Cardiac fibroblast (primary cell): ENCODE measurements at regions not wholly inside any gene's neighbourhood (a gene's known extent, or its start where the extent isn't known, plus 50 kb on each side); places are given as distances from the start of the nearest gene placed in this dataset.
"Not testable (repeated sequence)": the region's sequence is repeated elsewhere in the genome, so short reads cannot be mapped to it uniquely, and the experiment has no call there.

ENCODE experiments used
- DNase-seq, 2 donors: peaks; one replicate each; pipeline versions ENCODE4 v3.0.0 to v3.0.0-alpha.2; 2010; ENCODE audit warnings: low read depth in 2 of 2
- H3K4me3 ChIP-seq, 2 donors: replicated peaks in 1 of 2; 1 replicate in 1 of 2; 2 replicates in 1 of 2; pipeline ENCODE4 v1.5.1; 2011; ENCODE audit warnings: low read depth in 2 of 2, low read length in 2 of 2, mild to moderate bottlenecking in 2 of 2, moderate library complexity in 1 of 2
- TF ChIP-seq, protein P1 (sequence below): IDR thresholded peaks from one replicate; pipeline ENCODE4 v1.5.1; 2011; ENCODE audit warnings: low read depth, mild to moderate bottlenecking, low read length, inconsistent platforms

DNA sequence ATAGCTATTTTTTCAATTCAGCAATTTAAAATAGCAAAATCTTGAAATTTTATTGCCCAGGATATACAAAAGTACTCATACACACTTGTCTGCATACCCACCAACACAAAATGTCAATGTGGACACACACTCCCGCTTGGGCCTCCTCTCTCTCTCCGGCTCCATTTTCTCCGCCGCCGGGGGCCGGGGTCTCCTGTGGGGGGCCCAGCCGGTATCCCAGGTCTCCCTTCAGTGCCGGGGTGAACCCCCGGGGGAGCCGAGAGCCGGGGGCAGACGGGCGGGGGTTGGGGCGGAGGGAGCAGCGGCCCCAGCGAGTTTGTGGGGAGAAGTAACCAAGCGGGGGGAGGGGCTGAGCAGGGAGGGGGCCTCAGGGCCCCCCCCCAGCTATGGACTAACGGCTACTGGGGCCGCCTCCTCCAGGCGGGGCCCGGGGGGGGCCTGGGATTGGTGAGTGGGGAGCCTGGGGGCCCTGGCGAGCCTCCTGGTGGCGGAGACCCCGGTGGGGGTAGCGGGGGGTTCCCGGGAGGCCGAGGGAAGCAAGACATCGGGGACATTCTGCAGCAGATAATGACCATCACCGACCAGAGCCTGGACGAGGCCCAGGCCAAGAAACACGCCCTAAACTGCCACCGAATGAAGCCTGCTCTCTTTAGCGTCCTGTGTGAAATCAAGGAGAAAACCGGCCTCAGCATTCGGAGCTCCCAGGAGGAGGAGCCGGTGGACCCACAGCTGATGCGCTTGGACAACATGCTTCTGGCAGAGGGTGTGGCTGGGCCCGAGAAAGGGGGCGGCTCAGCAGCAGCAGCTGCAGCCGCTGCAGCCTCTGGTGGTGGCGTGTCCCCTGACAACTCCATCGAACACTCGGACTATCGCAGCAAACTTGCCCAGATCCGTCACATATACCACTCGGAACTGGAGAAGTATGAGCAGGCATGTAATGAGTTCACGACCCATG lies 56.6 kb downstream of the CHST2 start:
- not testable (repeated sequence) for H3K4me3 ChIP-seq, DNase-seq

DNA sequence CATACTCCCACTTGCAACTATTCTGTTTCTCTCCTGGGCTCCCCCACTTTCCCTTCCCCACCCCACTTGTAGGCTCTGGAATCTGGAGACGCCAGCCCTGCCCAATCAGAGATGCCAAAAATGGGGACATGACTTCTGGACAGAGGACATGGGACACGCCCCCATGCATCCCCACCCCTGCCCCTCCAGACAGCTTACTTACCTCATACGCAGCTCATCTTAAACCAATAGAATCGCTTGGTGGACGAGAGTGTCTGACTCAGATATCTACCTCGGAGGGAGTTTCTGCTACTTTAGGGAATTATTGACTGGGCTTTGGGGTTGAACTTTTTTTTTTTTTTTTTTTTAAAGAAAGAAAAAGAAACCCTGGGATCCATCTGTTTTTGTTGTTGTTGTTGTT lies 58.4 kb downstream of the CHST2 start:
- DNase-seq, H3K4me3 ChIP-seq: not testable (repeated sequence)

DNA sequence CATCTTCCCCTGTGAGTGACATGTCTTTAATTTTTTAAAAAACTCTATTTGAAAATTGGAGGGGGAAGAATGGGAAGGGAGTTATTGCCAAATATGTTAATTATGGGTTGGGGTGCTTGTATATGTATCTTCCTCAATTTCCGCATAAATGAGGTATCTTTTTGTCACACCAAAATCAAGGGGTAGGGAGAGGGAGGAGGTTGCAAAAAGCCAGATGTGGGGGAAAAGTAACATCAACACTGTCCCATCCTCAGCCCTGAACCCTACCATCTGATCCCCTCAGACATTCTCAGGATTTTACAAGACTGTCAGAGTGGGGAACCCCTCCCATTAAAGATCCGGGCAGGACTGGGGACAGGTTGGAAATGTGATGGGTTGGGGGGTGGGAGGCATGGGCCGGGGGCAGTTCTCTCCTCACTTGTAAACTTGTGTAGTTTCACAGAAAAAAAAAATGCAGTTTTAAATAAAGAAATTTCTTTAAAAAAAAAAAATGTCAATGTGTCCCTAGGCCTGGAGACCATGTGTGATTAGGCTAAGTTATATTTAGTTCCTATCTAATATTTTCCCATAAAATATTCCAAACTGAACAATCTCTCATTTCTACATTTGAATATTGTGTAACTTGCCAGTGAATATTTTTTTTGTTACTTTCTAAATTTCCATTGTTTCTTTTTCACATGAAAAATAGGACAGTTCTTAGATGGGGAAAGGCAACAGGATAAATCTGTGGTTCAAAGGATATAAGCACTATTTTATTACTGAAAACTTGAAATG lies 59.4 kb downstream of the CHST2 start:
- not testable (repeated sequence) for DNase-seq, H3K4me3 ChIP-seq

DNA sequence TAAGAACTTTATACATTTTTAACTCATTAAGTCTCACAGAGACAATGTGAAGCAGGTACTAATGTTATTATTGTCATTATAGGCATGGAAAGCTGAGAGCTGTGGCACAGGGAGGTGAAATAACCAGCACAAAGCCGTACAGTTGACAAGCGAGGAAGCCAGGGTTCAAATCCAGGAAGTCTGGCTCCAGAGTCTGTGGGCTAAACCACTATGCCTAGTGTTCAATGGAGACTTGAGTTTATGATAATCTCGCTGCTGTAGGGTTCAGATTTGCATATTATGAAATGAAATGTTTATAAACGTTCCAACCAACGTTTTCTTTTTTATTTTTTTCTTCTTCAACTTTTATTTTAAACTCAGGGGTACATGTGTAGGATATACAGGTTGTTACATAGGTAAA lies 60.0 kb downstream of the CHST2 start:
- H3K4me3 ChIP-seq, result no peak overlapping the region
- TF ChIP-seq, protein P1, sequence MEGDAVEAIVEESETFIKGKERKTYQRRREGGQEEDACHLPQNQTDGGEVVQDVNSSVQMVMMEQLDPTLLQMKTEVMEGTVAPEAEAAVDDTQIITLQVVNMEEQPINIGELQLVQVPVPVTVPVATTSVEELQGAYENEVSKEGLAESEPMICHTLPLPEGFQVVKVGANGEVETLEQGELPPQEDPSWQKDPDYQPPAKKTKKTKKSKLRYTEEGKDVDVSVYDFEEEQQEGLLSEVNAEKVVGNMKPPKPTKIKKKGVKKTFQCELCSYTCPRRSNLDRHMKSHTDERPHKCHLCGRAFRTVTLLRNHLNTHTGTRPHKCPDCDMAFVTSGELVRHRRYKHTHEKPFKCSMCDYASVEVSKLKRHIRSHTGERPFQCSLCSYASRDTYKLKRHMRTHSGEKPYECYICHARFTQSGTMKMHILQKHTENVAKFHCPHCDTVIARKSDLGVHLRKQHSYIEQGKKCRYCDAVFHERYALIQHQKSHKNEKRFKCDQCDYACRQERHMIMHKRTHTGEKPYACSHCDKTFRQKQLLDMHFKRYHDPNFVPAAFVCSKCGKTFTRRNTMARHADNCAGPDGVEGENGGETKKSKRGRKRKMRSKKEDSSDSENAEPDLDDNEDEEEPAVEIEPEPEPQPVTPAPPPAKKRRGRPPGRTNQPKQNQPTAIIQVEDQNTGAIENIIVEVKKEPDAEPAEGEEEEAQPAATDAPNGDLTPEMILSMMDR, result no peak
- DNase-seq, result no peak

DNA sequence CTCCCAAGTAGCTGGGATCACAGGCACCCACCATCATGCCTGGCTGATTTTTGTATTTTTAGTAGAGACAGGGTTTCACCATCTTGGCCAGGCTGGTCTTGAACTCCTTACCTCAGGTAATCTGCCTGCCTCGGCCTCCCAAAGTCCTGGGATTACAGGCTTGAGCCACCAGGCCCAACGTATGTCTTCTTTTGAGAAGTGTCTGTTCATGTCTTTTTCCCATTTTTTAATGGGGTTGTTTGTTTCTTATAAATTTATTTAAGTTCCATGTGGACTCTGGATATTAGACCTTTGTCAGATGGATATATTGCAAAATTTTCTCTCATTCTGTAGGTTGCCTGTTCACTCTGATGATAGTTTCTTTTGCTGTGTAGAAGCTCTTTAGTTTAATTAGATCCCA lies 61.3 kb downstream of the CHST2 start:
- not testable (repeated sequence) for DNase-seq, H3K4me3 ChIP-seq

DNA sequence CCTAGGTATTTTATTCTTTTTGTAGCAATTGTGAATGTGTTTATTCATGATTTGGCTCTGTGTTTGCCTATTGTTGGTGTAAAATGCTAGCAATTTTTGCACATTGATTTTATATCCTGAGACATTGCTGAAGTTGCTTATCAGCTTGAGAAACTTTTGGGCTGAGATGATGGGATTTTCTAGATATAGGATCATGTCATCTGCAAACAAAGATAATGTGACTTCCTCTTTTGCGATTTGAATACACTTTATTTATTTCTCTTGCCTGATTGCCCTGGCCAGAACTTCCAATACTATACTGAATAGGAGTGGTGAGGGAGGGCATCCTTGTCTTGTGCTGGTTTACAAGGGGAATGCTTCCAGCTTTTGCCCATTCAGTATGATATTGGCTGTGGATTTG lies 62.4 kb downstream of the CHST2 start:
- H3K4me3 ChIP-seq, DNase-seq: not testable (repeated sequence)

DNA sequence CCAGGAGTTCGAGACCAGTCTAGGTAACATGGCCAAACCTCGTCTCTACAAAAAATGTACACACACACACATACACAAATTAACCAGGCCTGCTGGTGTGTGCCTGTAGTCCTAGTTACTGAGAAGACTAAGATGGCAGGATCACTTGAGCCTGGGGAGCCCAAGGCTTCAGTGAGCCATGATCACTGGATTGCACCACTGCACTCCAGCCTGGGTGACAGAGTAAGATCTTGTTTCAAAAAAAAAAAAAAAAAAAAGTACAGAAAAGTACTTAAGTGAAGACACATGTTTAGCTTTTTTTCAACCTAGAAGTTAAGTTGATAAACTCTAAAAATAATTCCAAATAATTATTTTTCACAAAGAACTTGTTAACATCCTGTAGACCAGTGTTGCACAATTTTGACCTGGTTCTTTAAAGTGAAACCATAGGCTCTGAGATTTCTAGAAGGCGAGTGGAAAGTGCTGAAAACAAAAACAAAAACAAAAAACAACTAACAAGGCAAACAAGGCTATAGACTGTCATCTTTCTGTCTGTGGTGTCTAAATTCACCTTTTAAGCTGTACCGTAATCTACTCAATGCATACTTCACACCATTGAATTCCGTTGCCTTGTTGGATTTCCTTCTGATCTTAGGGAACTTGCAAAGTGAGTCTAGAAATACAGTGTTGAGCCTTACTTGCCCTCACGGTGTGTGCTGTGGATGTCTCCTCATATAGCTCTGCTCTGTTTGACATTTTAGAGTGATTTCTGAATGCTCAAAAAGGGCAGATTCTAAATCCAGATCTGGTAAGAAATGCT lies 63.5 kb downstream of the CHST2 start:
- TF ChIP-seq, protein P1, result no peak
- DNase-seq, result no peak
- no peak overlapping the region for H3K4me3 ChIP-seq

DNA sequence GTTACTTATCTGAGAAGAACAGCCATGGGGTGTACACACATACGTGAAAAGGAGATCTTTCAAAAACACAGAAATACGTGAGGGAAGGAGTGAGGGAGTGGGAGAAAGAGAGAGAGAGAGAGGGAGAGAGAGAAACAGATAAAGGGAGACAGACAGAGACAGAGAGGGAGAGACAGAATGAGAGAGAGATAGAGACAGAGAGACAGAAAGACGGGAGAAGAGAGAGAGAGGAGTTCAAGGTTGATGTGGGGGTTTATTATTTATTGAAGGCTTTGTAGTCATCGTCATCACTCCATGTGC lies 64.0 kb downstream of the CHST2 start:
- no peak overlapping the region for H3K4me3 ChIP-seq
- TF ChIP-seq, protein P1, result no peak
- no peak for DNase-seq

DNA sequence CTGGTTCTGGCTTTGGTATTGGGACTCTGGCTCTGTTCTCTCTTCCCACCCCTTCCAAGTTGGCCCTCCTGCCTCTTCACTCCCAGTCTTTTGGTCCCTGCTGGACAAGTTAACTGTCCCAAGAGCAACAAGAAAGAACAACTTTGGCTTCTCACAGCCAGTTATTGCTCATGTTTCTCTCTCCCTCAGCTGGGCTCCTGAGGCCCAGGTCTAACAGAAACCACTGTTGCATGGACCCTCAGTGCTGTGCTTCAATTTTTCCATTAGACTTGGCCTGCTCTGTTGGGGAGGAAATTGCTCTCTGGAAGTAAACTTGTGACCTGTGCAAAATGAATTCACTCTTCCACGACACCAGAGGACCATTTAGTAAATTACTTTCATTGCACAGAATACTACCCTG lies 64.5 kb downstream of the CHST2 start:
- H3K4me3 ChIP-seq, result no peak overlapping the region
- no peak for DNase-seq
- TF ChIP-seq, protein P1, result no peak
